SK-N-SH (cell line): ENCODE measurements at regions not wholly inside any gene's neighbourhood (a gene's known extent, or its start where the extent isn't known, plus 50 kb on each side); places are given as distances from the start of the nearest gene placed in this dataset.

Source experiments
- CTCF ChIA-PET: fragments of 300-600, 350-600 bp; formaldehyde crosslinking; extraction: SDS; loops from one replicate; lab custom pipeline; 2021; lab: Yijun Ruan, JAX
- POLR2A ChIA-PET: fragments of 350-600 bp; sonication (Branson Sonifier 250); formaldehyde crosslinking; extraction: SDS; loops from one replicate; lab custom pipeline; 2020; ENCODE audit warnings: antibody characterized with exemption, inconsistent platforms; lab: Yijun Ruan, JAX
- DNase-seq: peaks from one replicate; pipeline ENCODE4 v3.0.0; 2012
- H2AFZ ChIP-seq: fragments of 200-600 bp; sonication (generic); 2 replicates; pipeline ENCODE4 v1.8.1; 2016; ENCODE audit warnings: antibody characterized with exemption, mild to moderate bottlenecking, low read depth
- H3F3A ChIP-seq: fragments of 200-600 bp; sonication (generic); replicated peaks from 2 replicates; pipeline ENCODE3; 2016; ENCODE audit warnings: antibody characterized with exemption, mild to moderate bottlenecking; ENCODE audit not compliant: insufficient read depth
- H3K27ac ChIP-seq, 2 experiments: fragments of 200-500 bp in 1 of 2; fragments of 200-600 bp in 1 of 2; sonication (Bioruptor generic) in 1 of 2; sonication (generic), shearing (Covaris generic) in 1 of 2; 2 replicates each; pipeline versions ENCODE4 v1.5.1 to v1.6.1; 2014 to 2016; ENCODE audit warnings: low read depth in 2 of 2, inconsistent platforms in 1 of 2, low read length in 1 of 2, mild to moderate bottlenecking in 1 of 2, mixed read lengths in 1 of 2
- H3K27me3 ChIP-seq: fragments of 200-600 bp; sonication (generic), shearing (Covaris generic); 2 replicates; pipeline ENCODE4 v1.6.1; 2016; ENCODE audit warnings: mixed run types; ENCODE audit not compliant: insufficient read depth
- H3K36me3 ChIP-seq, 2 experiments: fragments of 200-500 bp in 1 of 2; fragments of 200-600 bp in 1 of 2; sonication (Bioruptor generic) in 1 of 2; sonication (generic) in 1 of 2; replicated peaks in 1 of 2; 2 replicates each; pipeline versions ENCODE3 to v1.5.1; 2014 to 2016; ENCODE audit warnings: low read length in 1 of 2, mild to moderate bottlenecking in 1 of 2; ENCODE audit not compliant: insufficient read depth in 2 of 2, control insufficient read depth in 1 of 2
- H3K4me1 ChIP-seq, 2 experiments: fragments of 200-500 bp in 1 of 2; fragments of 200-600 bp in 1 of 2; sonication (Bioruptor generic) in 1 of 2; sonication (generic), shearing (Covaris generic) in 1 of 2; 2 replicates each; pipeline versions ENCODE4 v1.5.1 to v1.6.1; 2014 to 2016; ENCODE audit warnings: low read depth in 1 of 2, low read length in 1 of 2, mixed run types in 1 of 2; ENCODE audit not compliant: insufficient read depth in 2 of 2, control insufficient read depth in 1 of 2
- H3K4me2 ChIP-seq: fragments of 200-600 bp; sonication (generic), shearing (Covaris generic); 2 replicates; pipeline ENCODE4 v1.6.1; 2017; ENCODE audit warnings: mixed run types
- H3K4me3 ChIP-seq, 2 experiments: fragments of 200-500 bp in 1 of 2; fragments of 200-600 bp in 1 of 2; sonication (Bioruptor generic) in 1 of 2; sonication (generic), shearing (Covaris generic) in 1 of 2; 2 replicates each; pipeline versions ENCODE4 v1.5.1 to v1.8.1; 2014 to 2016; ENCODE audit warnings: low read depth in 2 of 2, inconsistent platforms in 1 of 2, low read length in 1 of 2, mild to moderate bottlenecking in 1 of 2, mixed read lengths in 1 of 2, moderate library complexity in 1 of 2
- H3K79me2 ChIP-seq: fragments of 200-600 bp; sonication (generic); 2 replicates; pipeline ENCODE4 v1.8.1; 2017; ENCODE audit warnings: mild to moderate bottlenecking; ENCODE audit not compliant: insufficient read depth
- H3K9ac ChIP-seq: fragments of 200-600 bp; sonication (generic); 2 replicates; pipeline ENCODE4 v1.6.1; 2017; ENCODE audit warnings: mixed run types
- H3K9me2 ChIP-seq: fragments of 200-600 bp; sonication (generic); 2 replicates; pipeline ENCODE4 v1.6.1; 2017; ENCODE audit warnings: mixed run types
- H3K9me3 ChIP-seq: fragments of 200-600 bp; sonication (generic); 2 replicates; pipeline ENCODE4 v1.6.1; 2017; ENCODE audit warnings: mixed run types, mild to moderate bottlenecking, moderate library complexity
- H4K20me1 ChIP-seq: fragments of 200-600 bp; sonication (generic); 2 replicates; pipeline ENCODE4 v1.6.1; 2017; ENCODE audit warnings: mild to moderate bottlenecking, mixed run types; ENCODE audit not compliant: insufficient read depth
- CHD2 ChIP-seq: fragments of 150-350 bp; IDR thresholded peaks from 2 replicates; pipeline ENCODE4 v1.6.1; 2018; ENCODE audit warnings: low read length; ENCODE audit not compliant: partially characterized antibody
- ELF1 ChIP-seq: IDR thresholded peaks from 2 replicates; pipeline ENCODE4 v1.4.0; 2012
- EP300 ChIP-seq, 2 experiments: IDR thresholded peaks; 2 replicates each; pipeline versions ENCODE4 v1.4.0 to v1.6.1; 2012; ENCODE audit warnings: borderline replicate concordance in 1 of 2, low read depth in 1 of 2, low read length in 1 of 2
- FOXJ3 ChIP-seq: sonication (generic); formaldehyde crosslinking; IDR thresholded peaks from 2 replicates; pipeline ENCODE4 v1.5.1; 2020; ENCODE audit warnings: mild to moderate bottlenecking, missing genetic modification reagents
- FOXM1 ChIP-seq: IDR thresholded peaks from 2 replicates; pipeline ENCODE4 v1.4.0; 2012; ENCODE audit warnings: low read depth, mild to moderate bottlenecking
- PBX3 ChIP-seq: IDR thresholded peaks from 2 replicates; pipeline ENCODE4; 2012
- RFX5 ChIP-seq: IDR thresholded peaks from 2 replicates; pipeline ENCODE4 v1.6.1; 2012; ENCODE audit warnings: mild to moderate bottlenecking, improper control_type of control experiment, low read length
- SMC3 ChIP-seq: IDR thresholded peaks from 2 replicates; pipeline ENCODE4 v1.6.1; 2012; ENCODE audit warnings: low read depth, low read length, improper control_type of control experiment
- TAF1 ChIP-seq: IDR thresholded peaks from 2 replicates; pipeline ENCODE4 v1.6.1; 2012; ENCODE audit warnings: low read depth, mild to moderate bottlenecking, low read length, moderate library complexity, borderline replicate concordance
- TEAD4 ChIP-seq: IDR thresholded peaks from 2 replicates; pipeline ENCODE4 v1.4.0; 2012; ENCODE audit warnings: mild to moderate bottlenecking, borderline replicate concordance; ENCODE audit not compliant: insufficient read depth
- USF1 ChIP-seq: IDR thresholded peaks from 2 replicates; pipeline ENCODE4 v1.4.0; 2012; ENCODE audit warnings: low read depth, borderline replicate concordance
- WGBS: methylation state at CpG from one replicate; pipeline ENCODE4 v1.1.6; 2017; ENCODE audit warnings: low lambda C conversion rate; 5-methylcytosine and 5-hydroxymethylcytosine counted together

- no peaks in the 10 kb centered on the region for H3K9me3 ChIP-seq
- H2AFZ ChIP-seq: no peak overlapping the region
- no peak overlapping the region for H3K4me3 ChIP-seq
- 0% methylated on average over 1 of the region's 1 CpG for WGBS
- no peak for DNase-seq
- ChIA-PET POLR2A (no interaction called here), CTCF (no interaction called here)
- H3K9ac ChIP-seq: no peak overlapping the region
- no peak for TF ChIP-seq PBX3
- no peak for TF ChIP-seq FOXJ3 (CRISPR knock-in tag)
- TF ChIP-seq ELF1: no peak
- no peaks in the 10 kb centered on the region for H3F3A ChIP-seq
- no peaks in the 10 kb centered on the region for H3K9me2 ChIP-seq
- no peaks in the 10 kb centered on the region for H4K20me1 ChIP-seq
- no peaks in the 10 kb centered on the region for H3K79me2 ChIP-seq
- no peaks in the 10 kb centered on the region for H3K4me1 ChIP-seq
- no peaks in the 10 kb centered on the region for H3K27me3 ChIP-seq
- H3K36me3 ChIP-seq: no peaks in the 10 kb centered on the region
- H3K27ac ChIP-seq: no peak overlapping the region
- no peak overlapping the region for H3K4me2 ChIP-seq
Measured at GRCh38 chr12:63266988-63267387, 116.0 kb upstream of the AVPR1A start.

- H3K27ac ChIP-seq: no peak overlapping the region
- no peaks in the 10 kb centered on the region for H3K79me2 ChIP-seq
- H3K4me2 ChIP-seq: no peak overlapping the region
- no peak for TF ChIP-seq EP300 (IDR thresholded peaks at IDR 0.05; ENCODE audit: borderline replicate concordance in 1 of 2, low read depth in 1 of 2, low read length in 1 of 2)
- TF ChIP-seq USF1: no peak
- TF ChIP-seq RFX5: no peak
- no peak for TF ChIP-seq TEAD4
- no peak for TF ChIP-seq CHD2
- ChIA-PET POLR2A (no interaction called here), CTCF (no interaction called here)
- 12% methylated on average over 6 of the region's 6 CpGs for WGBS
- H3K27me3 ChIP-seq: no peaks in the 10 kb centered on the region
- no peaks in the 10 kb centered on the region for H3K9me2 ChIP-seq
- H3K9me3 ChIP-seq: no peaks in the 10 kb centered on the region
- H3F3A ChIP-seq: no peaks in the 10 kb centered on the region
- H4K20me1 ChIP-seq: no peaks in the 10 kb centered on the region
- no peak overlapping the region for H3K9ac ChIP-seq
- H3K4me1 ChIP-seq: no peaks in the 10 kb centered on the region
- H2AFZ ChIP-seq: no peak overlapping the region
- no peaks in the 10 kb centered on the region for H3K36me3 ChIP-seq
- DNase-seq: no peak
- no peak overlapping the region for H3K4me3 ChIP-seq
Measured at GRCh38 chr12:63264629-63265028, 113.6 kb upstream of the AVPR1A start.

GRCh38 chr12:63250486-63250885, 99.5 kb upstream of the AVPR1A start:
- ChIA-PET POLR2A (no interaction called here), CTCF (no interaction called here)
- no peak for TF ChIP-seq TAF1
- no peak for TF ChIP-seq FOXM1
- TF ChIP-seq SMC3: no peak
- TF ChIP-seq ELF1: no peak
- H3K79me2 ChIP-seq: no peaks in the 10 kb centered on the region
- H4K20me1 ChIP-seq: no peaks in the 10 kb centered on the region
- H3K9me2 ChIP-seq: no peaks in the 10 kb centered on the region
- H3K9ac ChIP-seq: no peak overlapping the region
- no peak overlapping the region for H3K27ac ChIP-seq
- H3K27me3 ChIP-seq: no peaks in the 10 kb centered on the region
- H3F3A ChIP-seq: no peaks in the 10 kb centered on the region
- no peak overlapping the region for H3K4me2 ChIP-seq
- no peak overlapping the region for H3K4me3 ChIP-seq
- no peaks in the 10 kb centered on the region for H3K9me3 ChIP-seq
- H3K36me3 ChIP-seq: no peaks in the 10 kb centered on the region
- no peak overlapping the region for H2AFZ ChIP-seq
- no peaks in the 10 kb centered on the region for H3K4me1 ChIP-seq
- no peak for DNase-seq
- WGBS: under 1% methylated on average over 5 of the region's 5 CpGs
